ENCODE measurements at regions not wholly inside any gene's neighbourhood (a gene's known extent, or its start where the extent isn't known, plus 50 kb on each side); places are given as distances from the start of the nearest gene placed in this dataset.

GRCh38 chr2:215659650-215660049 lies 223.8 kb upstream of the FN1 start:
- BruUV-seq (replicated peaks) = no TSS peak
- TF ChIP-seq TCF7L2 (IDR thresholded peaks at IDR 0.05; ENCODE audit: low read depth, low read length) (no peak), POLR2AphosphoS5 (IDR thresholded peaks at IDR 0.05; ENCODE audit: low read depth, low read length) (no peak), CTCF (IDR thresholded peaks at IDR 0.05) (no peak), SIN3A (IDR thresholded peaks at IDR 0.05; ENCODE audit: borderline replicate concordance, insufficient read depth, low read depth, low read length) (no peak), REST (IDR thresholded peaks at IDR 0.05; ENCODE audit: insufficient read depth in 1 of 2, low read depth in 2 of 2, low read length in 1 of 2) (no peak)

GRCh38 chr2:215658635-215659305 lies 222.9 kb upstream of the FN1 start:
- intact Hi-C loops (cut with micrococcal nuclease; ENCODE audit: unreplicated experiment) = no loop called here
- ChIA-PET CTCF (no interaction called here), POLR2A (no interaction called here)
- no peaks in the 10 kb centered on the region for H3K9me3 ChIP-seq (ENCODE audit: control insufficient read depth, insufficient read depth, low read depth, low read length)
- BruUV-seq (replicated peaks) = no TSS peak
- TF ChIP-seq CTCF (IDR thresholded peaks at IDR 0.05) (no peak), POLR2AphosphoS5 (IDR thresholded peaks at IDR 0.05; ENCODE audit: low read depth, low read length) (no peak), SIN3A (IDR thresholded peaks at IDR 0.05; ENCODE audit: borderline replicate concordance, insufficient read depth, low read depth, low read length) (no peak), REST (IDR thresholded peaks at IDR 0.05; ENCODE audit: insufficient read depth in 1 of 2, low read depth in 2 of 2, low read length in 1 of 2) (no peak), TCF7L2 (IDR thresholded peaks at IDR 0.05; ENCODE audit: low read depth, low read length) (no peak)
- ATAC-seq (no peak), DNase-seq (ENCODE audit: low read depth, low spot score) (no peak)
- H3K4me3 ChIP-seq (ENCODE audit: low read depth in 2 of 2, low read length in 2 of 2) = no peak overlapping the region
- in situ Hi-C loops (cut with HindIII; ENCODE audit: low pct_unique_long_range_greater_than_20kb, low sequenced_read_pairs) = no loop called here
- H3K27me3 ChIP-seq (ENCODE audit: control insufficient read depth, insufficient read depth, low read length) = no peaks in the 10 kb centered on the region
- H3K4me1 ChIP-seq (ENCODE audit: control insufficient read depth, insufficient read depth, low read length) = no peaks in the 10 kb centered on the region
- no peak overlapping the region for H3K27ac ChIP-seq (ENCODE audit: low read length)
- no peaks in the 10 kb centered on the region for H3K36me3 ChIP-seq (ENCODE audit: control insufficient read depth, insufficient read depth, low read length)

More at GRCh38 chr2:215659650-215660049, 223.8 kb upstream of the FN1 start:
- no peaks in the 10 kb centered on the region for H3K9me3 ChIP-seq (ENCODE audit: control insufficient read depth, insufficient read depth, low read depth, low read length)
- DNase-seq (ENCODE audit: low read depth, low spot score) (no peak), ATAC-seq (no peak)
- intact Hi-C loops (cut with micrococcal nuclease; ENCODE audit: unreplicated experiment) (no loop called here), in situ Hi-C loops (cut with HindIII; ENCODE audit: low pct_unique_long_range_greater_than_20kb, low sequenced_read_pairs) (no loop called here)
- H3K27ac ChIP-seq (ENCODE audit: low read length) = no peak overlapping the region
- H3K36me3 ChIP-seq (ENCODE audit: control insufficient read depth, insufficient read depth, low read length) = no peaks in the 10 kb centered on the region
- ChIA-PET CTCF (no interaction called here), POLR2A (no interaction called here)
- no peak overlapping the region for H3K4me3 ChIP-seq (ENCODE audit: low read depth in 2 of 2, low read length in 2 of 2)
- no peaks in the 10 kb centered on the region for H3K27me3 ChIP-seq (ENCODE audit: control insufficient read depth, insufficient read depth, low read length)
- no peaks in the 10 kb centered on the region for H3K4me1 ChIP-seq (ENCODE audit: control insufficient read depth, insufficient read depth, low read length)
